Loucy (cell line): ENCODE measurements at regions not wholly inside any gene's neighbourhood (a gene's known extent, or its start where the extent isn't known, plus 50 kb on each side); places are given as distances from the start of the nearest gene placed in this dataset.

Experiments
- H2AFZ ChIP-seq: fragments of 200-600 bp; sonication (generic); 2 replicates; pipeline ENCODE4 v1.6.0; 2016; ENCODE audit warnings: antibody characterized with exemption, mild to moderate bottlenecking, low read length, moderate library complexity
- H3F3A ChIP-seq: fragments of 200-600 bp; 2 replicates; pipeline ENCODE4 v1.6.0; 2016; ENCODE audit warnings: antibody characterized with exemption, low read depth, mild to moderate bottlenecking
- H3K27me3 ChIP-seq: fragments of 200-600 bp; sonication (generic); 2 replicates; pipeline ENCODE4 v1.6.1; 2014; ENCODE audit warnings: low read length, mild to moderate bottlenecking; ENCODE audit not compliant: insufficient read depth, poor library complexity, severe bottlenecking
- H3K36me3 ChIP-seq: fragments of 200-600 bp; sonication (generic); 2 replicates; pipeline ENCODE4 v1.6.1; 2016; ENCODE audit warnings: low read length; ENCODE audit not compliant: insufficient read depth
- H3K4me1 ChIP-seq: fragments of 200-600 bp; sonication (generic); 2 replicates; pipeline ENCODE4 v1.5.1; 2014; ENCODE audit warnings: low read length, mild to moderate bottlenecking; ENCODE audit not compliant: insufficient read depth, poor library complexity, severe bottlenecking
- H3K4me2 ChIP-seq: fragments of 200-600 bp; sonication (generic); 2 replicates; pipeline ENCODE4 v1.6.0; 2014; ENCODE audit warnings: antibody characterized with exemption, low read length, low read depth, mild to moderate bottlenecking; ENCODE audit not compliant: poor library complexity, severe bottlenecking
- H3K4me3 ChIP-seq: fragments of 200-600 bp; sonication (generic); 2 replicates; pipeline ENCODE4 v1.5.1; 2014; ENCODE audit warnings: low read length, mild to moderate bottlenecking, mixed read lengths; ENCODE audit not compliant: poor library complexity, severe bottlenecking
- H3K79me2 ChIP-seq: fragments of 200-600 bp; sonication (generic); 2 replicates; pipeline ENCODE4 v1.6.1; 2014; ENCODE audit warnings: low read length; ENCODE audit not compliant: insufficient read depth
- H3K9ac ChIP-seq: fragments of 200-600 bp; sonication (generic); 2 replicates; pipeline ENCODE4 v1.6.0; 2014; ENCODE audit warnings: mild to moderate bottlenecking, low read depth, low read length, moderate library complexity; ENCODE audit not compliant: poor library complexity, severe bottlenecking
- H3K9me2 ChIP-seq: fragments of 200-600 bp; sonication (generic); replicated peaks from 2 replicates; pipeline ENCODE4 v1.6.1; 2016; ENCODE audit warnings: low read depth, low read length, mixed read lengths
- H3K9me3 ChIP-seq: fragments of 200-600 bp; sonication (generic); 2 replicates; pipeline ENCODE4 v1.6.1; 2014; ENCODE audit warnings: mild to moderate bottlenecking, antibody characterized with exemption, low read length, low read depth; ENCODE audit not compliant: insufficient read depth
- H4K20me1 ChIP-seq: fragments of 200-600 bp; sonication (generic); 2 replicates; pipeline ENCODE4 v1.6.0; 2014; ENCODE audit warnings: antibody characterized with exemption, low read length, mild to moderate bottlenecking; ENCODE audit not compliant: insufficient read depth, poor library complexity, severe bottlenecking
- EZH2phosphoT487 ChIP-seq: fragments of 200-600 bp; IDR thresholded peaks from 2 replicates; pipeline ENCODE4 v1.6.1; 2018; ENCODE audit warnings: antibody characterized with exemption, mild to moderate bottlenecking, moderate library complexity, borderline replicate concordance
- TF ChIP-seq, protein P1 (sequence below): fragments of 200-600 bp; sonication (generic); conservative IDR thresholded peaks from 2 replicates; pipeline ENCODE4 v1.5.1; 2014; ENCODE audit warnings: mild to moderate bottlenecking, antibody characterized with exemption, low read length

DNA sequence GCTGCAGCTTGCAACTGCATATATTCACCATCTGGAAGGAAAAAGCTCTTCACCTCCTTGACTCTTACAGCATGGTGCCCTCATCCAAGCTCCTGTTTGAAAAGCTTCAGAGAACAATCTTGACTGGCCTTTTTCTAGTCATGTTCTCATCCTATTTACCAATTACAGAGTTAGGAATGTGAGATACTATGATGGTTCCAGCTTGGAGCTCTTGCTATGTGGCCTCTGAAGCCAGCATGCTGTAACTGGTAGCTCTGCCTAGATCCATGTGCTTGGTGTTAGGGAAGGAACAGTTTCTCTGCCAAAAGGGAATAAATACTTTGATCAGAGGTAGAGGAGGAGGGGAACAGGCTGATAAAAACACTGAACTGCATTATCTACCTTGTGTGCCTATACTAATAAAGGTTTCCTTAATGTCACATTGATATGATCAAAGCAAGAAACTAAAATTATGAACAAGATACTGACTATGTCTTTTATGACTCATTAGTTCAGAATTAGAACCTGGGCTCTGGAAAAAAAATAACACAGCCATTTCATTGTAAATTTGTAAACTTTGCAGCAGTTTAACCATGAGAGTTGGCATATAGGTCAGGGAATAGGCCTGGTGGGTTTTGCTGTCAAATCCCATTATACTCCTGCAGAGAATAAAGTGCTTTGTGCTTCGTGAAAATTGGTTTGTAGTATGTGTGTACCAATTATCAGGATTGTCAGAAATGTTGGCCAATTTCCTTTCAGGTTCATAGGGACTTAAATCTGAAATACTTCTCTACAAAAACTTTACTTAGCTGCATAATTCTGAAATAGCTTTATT is 92.7 kb downstream of the LEPR start:
- no peak for TF ChIP-seq EZH2phosphoT487
- TF ChIP-seq, protein P1, sequence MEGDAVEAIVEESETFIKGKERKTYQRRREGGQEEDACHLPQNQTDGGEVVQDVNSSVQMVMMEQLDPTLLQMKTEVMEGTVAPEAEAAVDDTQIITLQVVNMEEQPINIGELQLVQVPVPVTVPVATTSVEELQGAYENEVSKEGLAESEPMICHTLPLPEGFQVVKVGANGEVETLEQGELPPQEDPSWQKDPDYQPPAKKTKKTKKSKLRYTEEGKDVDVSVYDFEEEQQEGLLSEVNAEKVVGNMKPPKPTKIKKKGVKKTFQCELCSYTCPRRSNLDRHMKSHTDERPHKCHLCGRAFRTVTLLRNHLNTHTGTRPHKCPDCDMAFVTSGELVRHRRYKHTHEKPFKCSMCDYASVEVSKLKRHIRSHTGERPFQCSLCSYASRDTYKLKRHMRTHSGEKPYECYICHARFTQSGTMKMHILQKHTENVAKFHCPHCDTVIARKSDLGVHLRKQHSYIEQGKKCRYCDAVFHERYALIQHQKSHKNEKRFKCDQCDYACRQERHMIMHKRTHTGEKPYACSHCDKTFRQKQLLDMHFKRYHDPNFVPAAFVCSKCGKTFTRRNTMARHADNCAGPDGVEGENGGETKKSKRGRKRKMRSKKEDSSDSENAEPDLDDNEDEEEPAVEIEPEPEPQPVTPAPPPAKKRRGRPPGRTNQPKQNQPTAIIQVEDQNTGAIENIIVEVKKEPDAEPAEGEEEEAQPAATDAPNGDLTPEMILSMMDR, result no peak
- Histone ChIP-seq H3K9me3 (no peaks in the 10 kb centered on the region), H4K20me1 (no peaks in the 10 kb centered on the region), H3K36me3 (no peaks in the 10 kb centered on the region), H3K4me3 (no peak overlapping the region), H3K9ac (no peak overlapping the region), H3F3A (no peaks in the 10 kb centered on the region), H3K9me2 (no peaks in the 10 kb centered on the region), H3K27me3 (no peaks in the 10 kb centered on the region), H3K4me1 (no peaks in the 10 kb centered on the region), H3K79me2 (no peaks in the 10 kb centered on the region), H2AFZ (no peak overlapping the region), H3K4me2 (no peak overlapping the region)

DNA sequence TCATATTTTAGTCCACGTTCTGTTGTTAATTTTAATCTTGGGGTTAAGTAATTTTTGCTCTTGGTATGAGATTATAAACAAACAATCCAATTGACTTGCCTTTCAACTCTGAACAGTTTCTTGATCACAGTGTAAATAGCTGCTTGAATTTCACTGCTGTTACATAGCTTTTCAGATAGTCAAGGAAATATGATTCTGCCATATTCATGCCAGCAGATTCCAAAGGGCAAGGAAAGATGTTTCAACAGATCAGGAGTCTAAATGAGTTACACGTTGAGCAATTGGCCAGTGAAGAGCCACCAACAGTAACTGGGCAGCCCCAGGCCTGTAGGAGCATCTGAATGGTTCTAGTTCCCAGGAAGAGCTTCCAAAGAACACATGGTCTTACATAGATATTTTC is 93.6 kb downstream of the LEPR start:
- Histone ChIP-seq H4K20me1 (no peaks in the 10 kb centered on the region), H3F3A (no peaks in the 10 kb centered on the region), H3K9me3 (no peaks in the 10 kb centered on the region), H3K4me2 (no peak overlapping the region), H3K79me2 (no peaks in the 10 kb centered on the region), H3K36me3 (no peaks in the 10 kb centered on the region), H3K4me1 (no peaks in the 10 kb centered on the region), H3K9me2 (no peaks in the 10 kb centered on the region), H3K27me3 (no peaks in the 10 kb centered on the region), H3K4me3 (no peak overlapping the region), H3K9ac (no peak overlapping the region), H2AFZ (no peak overlapping the region)
- TF ChIP-seq, protein P1, result no peak
- no peak for TF ChIP-seq EZH2phosphoT487

DNA sequence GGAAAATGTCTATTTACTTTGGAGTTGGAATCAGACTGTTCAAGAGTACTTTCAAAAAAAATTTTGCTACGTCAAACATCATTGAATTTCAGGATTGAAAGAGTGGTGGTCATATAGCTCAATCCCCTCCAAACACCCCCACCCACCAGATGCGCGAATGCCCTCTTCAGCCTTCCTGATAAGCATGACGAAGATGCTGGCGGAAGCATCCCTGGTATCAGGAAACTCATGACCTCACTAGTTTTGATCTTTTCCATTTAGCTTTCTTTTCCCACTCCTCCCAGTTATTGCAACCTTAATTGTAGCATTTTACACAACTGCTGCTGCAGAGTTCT is 104.4 kb downstream of the LEPR start:
- no peak overlapping the region for H3K9ac ChIP-seq

More for the DNA sequence above, 104.4 kb downstream of the LEPR start:
- Histone ChIP-seq H3K9me2 (no peaks in the 10 kb centered on the region), H3K4me3 (no peak overlapping the region), H4K20me1 (no peaks in the 10 kb centered on the region), H3F3A (no peaks in the 10 kb centered on the region), H3K9me3 (no peaks in the 10 kb centered on the region), H2AFZ (no peak overlapping the region), H3K27me3 (no peaks in the 10 kb centered on the region), H3K36me3 (no peaks in the 10 kb centered on the region), H3K4me2 (no peak overlapping the region), H3K4me1 (no peaks in the 10 kb centered on the region), H3K79me2 (no peaks in the 10 kb centered on the region)
- TF ChIP-seq, protein P1, result no peak
- TF ChIP-seq EZH2phosphoT487, result no peak
